ENCODE measurements at regions not wholly inside any gene's neighbourhood (a gene's known extent, or its start where the extent isn't known, plus 50 kb on each side); places are given as distances from the start of the nearest gene placed in this dataset.

GRCh38 chr6:8645212-8645611 lies 209.9 kb upstream of the SLC35B3 start:
- BruUV-seq (replicated peaks): no TSS peak
- intact Hi-C loops (cut with micrococcal nuclease; ENCODE audit: unreplicated experiment): no loop called here
- H3K4me3 ChIP-seq (ENCODE audit: low read depth, low read length, poor library complexity, severe bottlenecking): no peak overlapping the region
- no peaks in the 10 kb centered on the region for H3K27me3 ChIP-seq (replicated peaks; ENCODE audit: insufficient read depth, low read depth, low read length, poor library complexity)
- H3K4me1 ChIP-seq (ENCODE audit: insufficient read depth, low read length, poor library complexity, severe bottlenecking): no peaks in the 10 kb centered on the region
- TF ChIP-seq CTCF (conservative IDR thresholded peaks at IDR 0.05; ENCODE audit: low read depth, low read length) (no peak), EZH2 (IDR thresholded peaks at IDR 0.05; ENCODE audit: borderline replicate concordance, low read depth, low read length, poor library complexity, severe bottlenecking) (no peak)
- H3K9me3 ChIP-seq (ENCODE audit: low read depth, low read length, poor library complexity, severe bottlenecking): no peaks in the 10 kb centered on the region
- ChIA-PET CTCF (no interaction called here), POLR2A (ENCODE audit: low non-redundant PET) (no interaction called here)
- no peak overlapping the region for H3K27ac ChIP-seq (ENCODE audit: low read depth, low read length, poor library complexity, severe bottlenecking)
- no peaks in the 10 kb centered on the region for H3K36me3 ChIP-seq (ENCODE audit: insufficient read depth, low read length, poor library complexity, severe bottlenecking)
- DNase-seq (ENCODE audit: low spot score): no peak

- Histone ChIP-seq H3K9me3 (ENCODE audit: low read depth, low read length, poor library complexity, severe bottlenecking) (no peaks in the 10 kb centered on the region), H3K36me3 (ENCODE audit: insufficient read depth, low read length, poor library complexity, severe bottlenecking) (no peaks in the 10 kb centered on the region), H3K27ac (ENCODE audit: low read depth, low read length, poor library complexity, severe bottlenecking) (no peak overlapping the region), H3K4me1 (ENCODE audit: insufficient read depth, low read length, poor library complexity, severe bottlenecking) (no peaks in the 10 kb centered on the region), H3K27me3 (replicated peaks; ENCODE audit: insufficient read depth, low read depth, low read length, poor library complexity) (no peaks in the 10 kb centered on the region), H3K4me3 (ENCODE audit: low read depth, low read length, poor library complexity, severe bottlenecking) (no peak overlapping the region)
- TF ChIP-seq CTCF (conservative IDR thresholded peaks at IDR 0.05; ENCODE audit: low read depth, low read length): no peak
- no peak for TF ChIP-seq EZH2 (IDR thresholded peaks at IDR 0.05; ENCODE audit: borderline replicate concordance, low read depth, low read length, poor library complexity, severe bottlenecking)
- DNase-seq (ENCODE audit: low spot score): no peak
- ChIA-PET CTCF (no interaction called here), POLR2A (ENCODE audit: low non-redundant PET) (no interaction called here)
- BruUV-seq (replicated peaks): no TSS peak
- intact Hi-C loops (cut with micrococcal nuclease; ENCODE audit: unreplicated experiment): no loop called here
These were observed 209.0 kb upstream of the SLC35B3 start for GRCh38 chr6:8644306-8644705.

GRCh38 chr6:8642854-8643253 lies 207.5 kb upstream of the SLC35B3 start:
- no TSS peak for BruUV-seq (replicated peaks)
- Histone ChIP-seq H3K4me3 (ENCODE audit: low read depth, low read length, poor library complexity, severe bottlenecking) (no peak overlapping the region), H3K9me3 (ENCODE audit: low read depth, low read length, poor library complexity, severe bottlenecking) (no peaks in the 10 kb centered on the region), H3K27ac (ENCODE audit: low read depth, low read length, poor library complexity, severe bottlenecking) (no peak overlapping the region), H3K27me3 (replicated peaks; ENCODE audit: insufficient read depth, low read depth, low read length, poor library complexity) (no peaks in the 10 kb centered on the region), H3K4me1 (ENCODE audit: insufficient read depth, low read length, poor library complexity, severe bottlenecking) (no peaks in the 10 kb centered on the region), H3K36me3 (ENCODE audit: insufficient read depth, low read length, poor library complexity, severe bottlenecking) (no peaks in the 10 kb centered on the region)
- TF ChIP-seq CTCF (conservative IDR thresholded peaks at IDR 0.05; ENCODE audit: low read depth, low read length) (no peak), EZH2 (IDR thresholded peaks at IDR 0.05; ENCODE audit: borderline replicate concordance, low read depth, low read length, poor library complexity, severe bottlenecking) (no peak)
- ChIA-PET POLR2A (ENCODE audit: low non-redundant PET) (no interaction called here), CTCF (no interaction called here)
- intact Hi-C loops (cut with micrococcal nuclease; ENCODE audit: unreplicated experiment): no loop called here
- no peak for DNase-seq (ENCODE audit: low spot score)

Data from A673 (cell line).